Embryonic facial prominence (tissue), 1 donor: ENCODE measurements at regions not wholly inside any gene's neighbourhood (a gene's known extent, or its start where the extent isn't known, plus 50 kb on each side); places are given as distances from the start of the nearest gene placed in this dataset.
"Not testable (repeated sequence)": the region's sequence is repeated elsewhere in the genome, so short reads cannot be mapped to it uniquely, and the experiment has no call there.

Experiments
- DNase-seq: peaks from one replicate; pipeline ENCODE4 v3.0.0-alpha.2; 2016; ENCODE audit errors: extremely low spot score

- DNase-seq: no peak
These were observed 132.7 kb upstream of the MEX3C start for GRCh38 chr18:51330148-51330547.

GRCh38 chr18:51330739-51331138, 133.3 kb upstream of the MEX3C start:
- no peak for DNase-seq

- DNase-seq: no peak
These were observed 139.9 kb upstream of the MEX3C start for GRCh38 chr18:51337406-51337805.

GRCh38 chr18:51339856-51340255, 142.4 kb upstream of the MEX3C start:
- DNase-seq: no peak

GRCh38 chr18:51340332-51340731, 142.9 kb upstream of the MEX3C start:
- no peak for DNase-seq

GRCh38 chr18:51342815-51343214, 145.3 kb upstream of the MEX3C start:
- no peak for DNase-seq

GRCh38 chr18:51345848-51346391, 148.4 kb upstream of the MEX3C start:
- DNase-seq: no peak

GRCh38 chr18:51346404-51346803, 148.9 kb upstream of the MEX3C start:
- DNase-seq: no peak

GRCh38 chr18:51350081-51350480, 152.6 kb upstream of the MEX3C start:
- no peak for DNase-seq

- no peak for DNase-seq
These were observed 158.4 kb upstream of the MEX3C start for GRCh38 chr18:51355841-51356240.

GRCh38 chr18:51360301-51360700, 162.8 kb upstream of the MEX3C start:
- not testable (repeated sequence) for DNase-seq

GRCh38 chr18:51361130-51361860, 163.8 kb upstream of the MEX3C start:
- no peak for DNase-seq

- no peak for DNase-seq
These were observed 165.9 kb upstream of the MEX3C start for GRCh38 chr18:51363384-51363783.

GRCh38 chr18:51370996-51371395, 173.5 kb upstream of the MEX3C start:
- DNase-seq: no peak

- no peak for DNase-seq
These were observed 174.4 kb upstream of the MEX3C start for GRCh38 chr18:51371929-51372328.

- DNase-seq: no peak
These were observed 184.6 kb upstream of the MEX3C start for GRCh38 chr18:51382081-51382480.

- no peak for DNase-seq
These were observed 185.6 kb upstream of the MEX3C start for GRCh38 chr18:51383116-51383515.

- no peak for DNase-seq
These were observed 186.2 kb upstream of the MEX3C start for GRCh38 chr18:51383711-51384110.

- DNase-seq: no peak
These were observed 187.8 kb upstream of the MEX3C start for GRCh38 chr18:51385270-51385669.

GRCh38 chr18:51390702-51391101, 193.2 kb upstream of the MEX3C start:
- no peak for DNase-seq

- DNase-seq: no peak
These were observed 193.7 kb upstream of the MEX3C start for GRCh38 chr18:51391215-51391614.

GRCh38 chr18:51391731-51392130, 194.2 kb upstream of the MEX3C start:
- DNase-seq: no peak

GRCh38 chr18:51397347-51397962, 200.0 kb upstream of the MEX3C start:
- DNase-seq: no peak
